ENCODE measurements at regions not wholly inside any gene's neighbourhood (a gene's known extent, or its start where the extent isn't known, plus 50 kb on each side); places are given as distances from the start of the nearest gene placed in this dataset.

- H3K4me3 ChIP-seq (ENCODE audit: low read depth in 1 of 3, low read length in 3 of 3), result no peak overlapping the region
- peaks cover 0 to 2% (median 0%) of the 10 kb centered on the region in 4 donors for H3K27me3 ChIP-seq (ENCODE audit: control insufficient read depth in 4 of 4, insufficient read depth in 4 of 4, low read length in 3 of 4)
- H3K27ac ChIP-seq (ENCODE audit: low read depth in 1 of 2, low read length in 2 of 2), result no peak overlapping the region
- no peak overlapping the region for H3K9ac ChIP-seq (ENCODE audit: low read depth in 1 of 2, low read length in 2 of 2)
- DNase-seq (ENCODE audit: low spot score), result no peak
- no peaks in the 10 kb centered on the region for H3K36me3 ChIP-seq (ENCODE audit: control insufficient read depth in 4 of 4, insufficient read depth in 3 of 4, low read depth in 1 of 4, low read length in 3 of 4)
- WGBS, result 89% methylated on average over 6 of the region's 6 CpGs
- TF ChIP-seq NR2F2 (IDR thresholded peaks at IDR 0.05) (no peak), HNF4G (IDR thresholded peaks at IDR 0.05) (no peak), TAF1 (conservative IDR thresholded peaks at IDR 0.05) (no peak), CTCF (IDR thresholded peaks at IDR 0.05; ENCODE audit: low read depth, low read length, missing input control) (no peak), FOXA2 (IDR thresholded peaks at IDR 0.05) (no peak), ZBTB33 (IDR thresholded peaks at IDR 0.05) (no peak), FOXA1 (IDR thresholded peaks at IDR 0.05) (no peak), EGR1 (IDR thresholded peaks at IDR 0.05; ENCODE audit: low read depth in 2 of 2) (no peak), RAD21 (IDR thresholded peaks at IDR 0.05) (no peak), RXRA (IDR thresholded peaks at IDR 0.05) (no peak), HNF4A (conservative IDR thresholded peaks at IDR 0.05) (no peak), YY1 (IDR thresholded peaks at IDR 0.05) (no peak), REST (IDR thresholded peaks at IDR 0.05) (no peak), MAX (IDR thresholded peaks at IDR 0.05) (no peak), GABPA (IDR thresholded peaks at IDR 0.05 in 1 of 2, conservative IDR thresholded peaks at IDR 0.05 in 1 of 2) (no peak)
- no peaks in the 10 kb centered on the region for H3K4me1 ChIP-seq (ENCODE audit: control insufficient read depth in 4 of 4, insufficient read depth in 4 of 4, low read length in 3 of 4)
- no peaks in the 10 kb centered on the region for H3K9me3 ChIP-seq (ENCODE audit: control insufficient read depth in 4 of 4, low read length in 3 of 4)
Measured at GRCh38 chr3:59519094-59519493, 469.3 kb upstream of the CFAP20DC start.

- WGBS, result 86% methylated on average over 14 of the region's 14 CpGs
- Histone ChIP-seq H3K27me3 (ENCODE audit: control insufficient read depth in 4 of 4, insufficient read depth in 4 of 4, low read length in 3 of 4) (no peaks in the 10 kb centered on the region), H3K9ac (ENCODE audit: low read depth in 1 of 2, low read length in 2 of 2) (no peak overlapping the region), H3K4me3 (ENCODE audit: low read depth in 1 of 3, low read length in 3 of 3) (no peak overlapping the region), H3K4me1 (ENCODE audit: control insufficient read depth in 4 of 4, insufficient read depth in 4 of 4, low read length in 3 of 4) (no peaks in the 10 kb centered on the region), H3K27ac (ENCODE audit: low read depth in 1 of 2, low read length in 2 of 2) (no peak overlapping the region), H3K36me3 (ENCODE audit: control insufficient read depth in 4 of 4, insufficient read depth in 3 of 4, low read depth in 1 of 4, low read length in 3 of 4) (no peaks in the 10 kb centered on the region), H3K9me3 (ENCODE audit: control insufficient read depth in 4 of 4, low read length in 3 of 4) (no peaks in the 10 kb centered on the region)
- no peak for DNase-seq (ENCODE audit: low spot score)
- TF ChIP-seq RAD21 (IDR thresholded peaks at IDR 0.05) (no peak), GABPA (IDR thresholded peaks at IDR 0.05 in 1 of 2, conservative IDR thresholded peaks at IDR 0.05 in 1 of 2) (no peak), HNF4G (IDR thresholded peaks at IDR 0.05) (no peak), EGR1 (IDR thresholded peaks at IDR 0.05; ENCODE audit: low read depth in 2 of 2) (no peak), SP1 (IDR thresholded peaks at IDR 0.05) (no peak), YY1 (IDR thresholded peaks at IDR 0.05) (no peak), NR2F2 (IDR thresholded peaks at IDR 0.05) (no peak), CTCF (IDR thresholded peaks at IDR 0.05; ENCODE audit: low read depth, low read length, missing input control) (no peak), RXRA (IDR thresholded peaks at IDR 0.05) (no peak), ATF3 (IDR thresholded peaks at IDR 0.05) (no peak), REST (IDR thresholded peaks at IDR 0.05) (no peak)
Measured at GRCh38 chr3:59518283-59519055, 468.6 kb upstream of the CFAP20DC start.
